H1 (cell line): ENCODE measurements at regions not wholly inside any gene's neighbourhood (a gene's known extent, or its start where the extent isn't known, plus 50 kb on each side); places are given as distances from the start of the nearest gene placed in this dataset.

Experiments
- ASH2L ChIP-seq: fragments of 200-600, 300-600 bp; sonication (generic); IDR thresholded peaks from one replicate; pipeline ENCODE4 v1.7.1; 2017; ENCODE audit warnings: low read length
- ATF3 ChIP-seq: IDR thresholded peaks from 2 replicates; pipeline ENCODE4 v1.6.1; 2011; ENCODE audit warnings: low read depth, mild to moderate bottlenecking, low read length; ENCODE audit not compliant: insufficient read depth
- BRCA1 ChIP-seq: IDR thresholded peaks from 2 replicates; pipeline ENCODE4 v1.6.1; 2012; ENCODE audit warnings: low read depth, low read length, improper control_type of control experiment
- CTCF ChIP-seq, 3 experiments: IDR thresholded peaks; 1 replicate in 2 of 3; 2 replicates in 1 of 3; pipeline versions ENCODE4 v1.5.1 to v1.6.1; 2011; ENCODE audit warnings: low read length in 3 of 3, mild to moderate bottlenecking in 3 of 3, inconsistent platforms in 2 of 3, low read depth in 1 of 3, moderate library complexity in 1 of 3; ENCODE audit not compliant: insufficient read depth in 1 of 3; ENCODE audit errors: control extremely low read depth in 1 of 3
- EZH2 ChIP-seq: fragments of 200-600 bp; sonication (generic); IDR thresholded peaks from 2 replicates; pipeline ENCODE4 v1.7.1; 2012; ENCODE audit warnings: low read depth, mild to moderate bottlenecking, moderate library complexity, low read length, inconsistent platforms; ENCODE audit not compliant: severe bottlenecking
- JUN ChIP-seq: IDR thresholded peaks from 2 replicates; pipeline ENCODE4 v1.6.1; 2011; ENCODE audit warnings: low read depth, mild to moderate bottlenecking, improper control_type of control experiment, low read length
- NRF1 ChIP-seq: IDR thresholded peaks from 2 replicates; pipeline ENCODE4 v1.6.1; 2011; ENCODE audit warnings: mild to moderate bottlenecking, low read depth, low read length, improper control_type of control experiment
- POLR2A ChIP-seq, 2 experiments: IDR thresholded peaks; 1 replicate in 1 of 2; 2 replicates in 1 of 2; pipeline ENCODE4 v1.6.1; 2011; ENCODE audit warnings: low read depth in 2 of 2, low read length in 2 of 2, mild to moderate bottlenecking in 2 of 2; ENCODE audit errors: control extremely low read depth in 1 of 2
- POLR2AphosphoS5 ChIP-seq: IDR thresholded peaks from 2 replicates; pipeline ENCODE4 v1.6.1; 2011; ENCODE audit warnings: low read depth, low read length
- RAD21 ChIP-seq, 2 experiments: IDR thresholded peaks in 1 of 2; conservative IDR thresholded peaks in 1 of 2; 2 replicates each; pipeline ENCODE4 v1.6.1; 2011; ENCODE audit warnings: low read depth in 2 of 2, low read length in 2 of 2, improper control_type of control experiment in 1 of 2, inconsistent platforms in 1 of 2, mild to moderate bottlenecking in 1 of 2, moderate library complexity in 1 of 2
- RFX5 ChIP-seq: IDR thresholded peaks from 2 replicates; pipeline ENCODE4 v1.6.1; 2011; ENCODE audit warnings: low read depth, low read length, improper control_type of control experiment, borderline replicate concordance
- TEAD4 ChIP-seq: IDR thresholded peaks from 2 replicates; pipeline ENCODE4 v1.6.1; 2012; ENCODE audit warnings: low read depth, low read length, inconsistent platforms, mixed read lengths

GRCh38 chr2:239800785-239801386, 224.3 kb downstream of the NDUFA10 start:
- no peak for TF ChIP-seq CTCF (IDR thresholded peaks at IDR 0.05; ENCODE audit: control extremely low read depth in 1 of 3, insufficient read depth in 1 of 3, low read depth in 1 of 3, low read length in 3 of 3)
- no peak for TF ChIP-seq TEAD4
- no peak for TF ChIP-seq RAD21 (IDR thresholded peaks at IDR 0.05 in 1 of 2, conservative IDR thresholded peaks at IDR 0.05 in 1 of 2; ENCODE audit: low read depth in 2 of 2, low read length in 2 of 2)
- TF ChIP-seq POLR2A (IDR thresholded peaks at IDR 0.05; ENCODE audit: control extremely low read depth in 1 of 2, low read depth in 2 of 2, low read length in 2 of 2) = no peak
- TF ChIP-seq EZH2 = no peak
- TF ChIP-seq NRF1 = no peak
- no peak for TF ChIP-seq ASH2L
- TF ChIP-seq RFX5 = no peak
- TF ChIP-seq ATF3 = no peak
- TF ChIP-seq BRCA1 = no peak
- no peak for TF ChIP-seq JUN
- TF ChIP-seq POLR2AphosphoS5 = no peak
